ENCODE measurements at regions not wholly inside any gene's neighbourhood (a gene's known extent, or its start where the extent isn't known, plus 50 kb on each side); places are given as distances from the start of the nearest gene placed in this dataset.

DNA sequence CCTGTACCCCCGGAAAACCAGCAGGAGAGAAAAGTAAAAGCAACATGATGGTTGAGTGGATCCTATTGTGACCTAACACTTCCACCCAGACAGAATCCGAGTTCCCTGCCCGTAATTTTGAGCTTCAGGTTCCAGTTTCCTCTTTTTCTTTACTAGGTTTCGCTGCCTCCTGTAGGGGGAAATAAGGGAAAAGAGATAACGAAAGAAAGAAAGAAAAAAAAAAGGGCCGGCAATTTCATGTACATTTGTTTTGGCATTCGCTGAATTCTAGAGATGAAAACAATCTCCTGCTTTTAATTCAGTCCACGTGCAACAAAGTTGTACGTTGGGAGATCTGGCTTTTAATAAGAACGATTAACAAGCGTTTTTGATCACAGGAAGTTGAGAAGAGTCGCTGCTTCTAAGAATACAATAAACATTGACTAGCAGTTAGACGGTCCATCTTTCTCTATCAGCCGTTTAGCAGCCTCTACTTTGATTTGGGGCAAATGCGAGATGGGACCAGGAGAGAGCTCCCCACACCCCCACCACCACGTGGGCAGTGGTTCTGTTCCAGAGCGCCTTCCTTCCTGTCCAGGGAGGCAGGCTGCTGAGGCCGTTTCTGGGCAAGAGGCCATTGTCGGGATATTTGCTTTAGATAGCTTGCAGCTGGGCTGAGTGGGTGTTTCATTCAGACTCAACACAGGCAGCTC is 155.9 kb upstream of the RUNX1 start:
- H3K27me3 ChIP-seq (ENCODE audit: insufficient read depth) = no peaks in the 10 kb centered on the region
- peak overlapping the region in 1 of 2 experiments; percentile 96; a peak in 2 of 4 replicates for H3K27ac ChIP-seq (ENCODE audit: low read depth in 2 of 2, low read length in 1 of 2)
- peaks cover 2 to 10% of the 10 kb centered on the region in 2 experiments for H3K4me1 ChIP-seq (ENCODE audit: control insufficient read depth in 1 of 2, insufficient read depth in 2 of 2, low read depth in 1 of 2, low read length in 1 of 2)
- H3F3A ChIP-seq (replicated peaks; ENCODE audit: insufficient read depth) = peaks cover 28% of the 10 kb centered on the region
- no peaks in the 10 kb centered on the region for H3K9me2 ChIP-seq
- no peak overlapping the region for H3K4me3 ChIP-seq (ENCODE audit: low read depth in 2 of 2, low read length in 1 of 2)
- no peak overlapping the region for H3K4me2 ChIP-seq
- TF ChIP-seq, protein P1, sequence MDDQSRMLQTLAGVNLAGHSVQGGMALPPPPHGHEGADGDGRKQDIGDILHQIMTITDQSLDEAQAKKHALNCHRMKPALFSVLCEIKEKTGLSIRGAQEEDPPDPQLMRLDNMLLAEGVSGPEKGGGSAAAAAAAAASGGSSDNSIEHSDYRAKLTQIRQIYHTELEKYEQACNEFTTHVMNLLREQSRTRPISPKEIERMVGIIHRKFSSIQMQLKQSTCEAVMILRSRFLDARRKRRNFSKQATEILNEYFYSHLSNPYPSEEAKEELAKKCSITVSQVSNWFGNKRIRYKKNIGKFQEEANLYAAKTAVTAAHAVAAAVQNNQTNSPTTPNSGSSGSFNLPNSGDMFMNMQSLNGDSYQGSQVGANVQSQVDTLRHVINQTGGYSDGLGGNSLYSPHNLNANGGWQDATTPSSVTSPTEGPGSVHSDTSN (IDR thresholded peaks at IDR 0.05) = no peak
- TF ChIP-seq FOXJ3 (CRISPR knock-in tag; IDR thresholded peaks at IDR 0.05) = no peak
- TF ChIP-seq CHD2 (IDR thresholded peaks at IDR 0.05; ENCODE audit: low read length, partially characterized antibody) = no peak
- TF ChIP-seq RCOR1 (IDR thresholded peaks at IDR 0.05; ENCODE audit: low read length) = no peak
- no peak for TF ChIP-seq TEAD4 (IDR thresholded peaks at IDR 0.05; ENCODE audit: borderline replicate concordance, insufficient read depth)
- TF ChIP-seq NRF1 (IDR thresholded peaks at IDR 0.05; ENCODE audit: low read depth, low read length) = no peak
- TF ChIP-seq FOXM1 (IDR thresholded peaks at IDR 0.05; ENCODE audit: low read depth) = no peak
- TF ChIP-seq, protein P2, sequence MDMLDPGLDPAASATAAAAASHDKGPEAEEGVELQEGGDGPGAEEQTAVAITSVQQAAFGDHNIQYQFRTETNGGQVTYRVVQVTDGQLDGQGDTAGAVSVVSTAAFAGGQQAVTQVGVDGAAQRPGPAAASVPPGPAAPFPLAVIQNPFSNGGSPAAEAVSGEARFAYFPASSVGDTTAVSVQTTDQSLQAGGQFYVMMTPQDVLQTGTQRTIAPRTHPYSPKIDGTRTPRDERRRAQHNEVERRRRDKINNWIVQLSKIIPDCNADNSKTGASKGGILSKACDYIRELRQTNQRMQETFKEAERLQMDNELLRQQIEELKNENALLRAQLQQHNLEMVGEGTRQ (IDR thresholded peaks at IDR 0.05; ENCODE audit: borderline replicate concordance, low read depth, low read length) = no peak
- no peak for TF ChIP-seq TCF12 (IDR thresholded peaks at IDR 0.05)
- TF ChIP-seq RFX5 (IDR thresholded peaks at IDR 0.05; ENCODE audit: low read length) = no peak
- no peak for TF ChIP-seq TAF1 (IDR thresholded peaks at IDR 0.05; ENCODE audit: borderline replicate concordance, low read depth, low read length)
- no peak for TF ChIP-seq RAD21 (IDR thresholded peaks at IDR 0.05; ENCODE audit: low read length)
- no peak for TF ChIP-seq YY1 (IDR thresholded peaks at IDR 0.05; ENCODE audit: low read depth)
- TF ChIP-seq POLR2AphosphoS5 (IDR thresholded peaks at IDR 0.05; ENCODE audit: low read depth, low read length) = no peak
- TF ChIP-seq, protein P3, sequence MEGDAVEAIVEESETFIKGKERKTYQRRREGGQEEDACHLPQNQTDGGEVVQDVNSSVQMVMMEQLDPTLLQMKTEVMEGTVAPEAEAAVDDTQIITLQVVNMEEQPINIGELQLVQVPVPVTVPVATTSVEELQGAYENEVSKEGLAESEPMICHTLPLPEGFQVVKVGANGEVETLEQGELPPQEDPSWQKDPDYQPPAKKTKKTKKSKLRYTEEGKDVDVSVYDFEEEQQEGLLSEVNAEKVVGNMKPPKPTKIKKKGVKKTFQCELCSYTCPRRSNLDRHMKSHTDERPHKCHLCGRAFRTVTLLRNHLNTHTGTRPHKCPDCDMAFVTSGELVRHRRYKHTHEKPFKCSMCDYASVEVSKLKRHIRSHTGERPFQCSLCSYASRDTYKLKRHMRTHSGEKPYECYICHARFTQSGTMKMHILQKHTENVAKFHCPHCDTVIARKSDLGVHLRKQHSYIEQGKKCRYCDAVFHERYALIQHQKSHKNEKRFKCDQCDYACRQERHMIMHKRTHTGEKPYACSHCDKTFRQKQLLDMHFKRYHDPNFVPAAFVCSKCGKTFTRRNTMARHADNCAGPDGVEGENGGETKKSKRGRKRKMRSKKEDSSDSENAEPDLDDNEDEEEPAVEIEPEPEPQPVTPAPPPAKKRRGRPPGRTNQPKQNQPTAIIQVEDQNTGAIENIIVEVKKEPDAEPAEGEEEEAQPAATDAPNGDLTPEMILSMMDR (IDR thresholded peaks at IDR 0.05) = no peak; the same call in 1 of the 2 replicates
- no peak for TF ChIP-seq NFIC (IDR thresholded peaks at IDR 0.05; ENCODE audit: borderline replicate concordance)
- no peak for TF ChIP-seq FOSL2 (IDR thresholded peaks at IDR 0.05; ENCODE audit: borderline replicate concordance, low read depth)
- H2AFZ ChIP-seq (ENCODE audit: low read depth) = no peak overlapping the region
- CTCF ChIA-PET = no interaction called here
- POLR2A ChIA-PET = interaction anchor here (0.6 kb wide), 1 partner anchor 15 kb away, joined by 3 read pairs; no protein-coding TSS in a partner anchor
- no peaks in the 10 kb centered on the region for H3K79me2 ChIP-seq (ENCODE audit: insufficient read depth)
- no peak overlapping the region for H3K9ac ChIP-seq
- no peaks in the 10 kb centered on the region for H3K36me3 ChIP-seq (replicated peaks in 1 of 2; ENCODE audit: control insufficient read depth in 1 of 2, insufficient read depth in 2 of 2, low read length in 1 of 2)
- H3K9me3 ChIP-seq = no peaks in the 10 kb centered on the region
- no peak for DNase-seq
- 85% methylated on average over 19 of the region's 19 CpGs for WGBS (ENCODE audit: low lambda C conversion rate)
- no peaks in the 10 kb centered on the region for H4K20me1 ChIP-seq (ENCODE audit: insufficient read depth)

Measured in SK-N-SH (cell line).